ENCODE measurements at regions not wholly inside any gene's neighbourhood (a gene's known extent, or its start where the extent isn't known, plus 50 kb on each side); places are given as distances from the start of the nearest gene placed in this dataset.

DNA sequence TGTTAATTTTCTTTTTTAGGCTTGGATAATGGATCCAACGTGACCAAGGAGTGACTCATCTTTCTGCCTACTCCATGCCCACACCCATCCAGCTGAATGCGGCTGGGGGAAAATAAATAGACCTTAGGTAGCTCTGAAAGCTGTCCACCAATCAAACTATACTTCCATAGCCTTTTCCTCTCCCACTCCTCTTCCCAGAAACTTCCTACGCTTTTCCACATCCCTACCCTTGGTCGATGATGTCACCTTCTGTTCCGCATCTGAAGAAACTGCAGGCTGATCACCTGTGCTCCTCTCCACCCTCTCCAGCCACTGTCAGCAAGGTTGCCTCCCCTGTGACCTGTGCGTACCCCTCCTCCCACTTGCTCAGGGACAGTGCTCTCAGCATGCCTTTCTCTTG is 359.8 kb upstream of the KLF6 start:
- no peak for ATAC-seq
- Histone ChIP-seq H3K27me3 (ENCODE audit: control insufficient read depth, insufficient read depth) (no peaks in the 10 kb centered on the region), H3K4me1 (ENCODE audit: control insufficient read depth, insufficient read depth, low read length) (no peaks in the 10 kb centered on the region), H3K27ac (ENCODE audit: low read length) (no peak overlapping the region), H3K4me3 (ENCODE audit: low read length) (no peak overlapping the region), H3K9me3 (ENCODE audit: control insufficient read depth, low read length) (no peaks in the 10 kb centered on the region)
- 87% methylated on average over 6 of the region's 6 CpGs for WGBS
- intact Hi-C loops (cut with DNase I) = no loop called here
- no peak for DNase-seq

DNA sequence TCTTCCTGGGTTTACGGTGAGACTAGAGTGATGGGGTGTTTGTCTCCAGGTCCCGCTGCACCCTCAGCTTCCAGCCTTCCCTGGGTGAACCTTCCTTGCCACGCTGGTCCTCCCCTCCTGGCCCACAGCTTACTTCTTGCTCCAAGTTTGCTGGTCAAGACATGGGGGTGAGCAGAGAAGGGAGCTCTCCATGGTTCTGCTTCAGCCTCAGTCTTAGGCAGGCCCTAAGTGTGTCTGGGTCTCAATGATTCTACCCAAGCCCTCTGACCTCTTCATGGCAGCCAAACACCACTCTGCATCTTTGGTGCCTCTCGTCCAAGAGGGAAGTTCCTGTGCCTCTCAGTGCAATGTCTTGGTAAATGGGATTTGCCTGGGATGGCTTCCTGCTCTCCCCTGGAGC is 356.5 kb upstream of the KLF6 start:
- ATAC-seq = no peak
- intact Hi-C loops (cut with DNase I) = no loop called here
- 87% methylated on average over 4 of the region's 4 CpGs for WGBS

DNA sequence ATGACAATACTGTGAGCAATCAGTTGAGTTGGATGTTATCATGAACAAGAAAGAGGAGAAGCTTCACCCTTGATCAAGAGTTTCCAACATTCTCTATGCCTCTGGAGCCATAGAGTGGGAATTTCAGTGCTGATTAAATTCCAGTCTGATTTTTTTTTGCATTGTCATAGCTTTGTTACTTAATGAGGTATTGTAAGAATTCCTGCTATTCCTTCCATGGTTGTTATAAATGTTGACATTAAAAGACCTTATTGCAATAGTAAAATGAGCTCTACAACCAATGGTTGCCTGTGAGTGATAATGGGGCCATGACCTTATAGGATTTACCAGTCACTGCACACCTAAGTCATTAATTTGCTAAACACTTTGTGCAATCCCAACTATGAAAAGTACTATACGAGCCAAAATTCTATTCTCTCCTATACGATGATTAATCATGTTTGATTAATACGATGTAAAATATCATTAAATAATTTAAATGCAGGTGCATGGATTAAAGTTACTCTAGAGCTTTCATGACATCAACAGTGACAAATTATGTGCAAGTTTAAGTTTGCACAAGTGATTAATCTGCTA is 353.2 kb upstream of the KLF6 start:
- ATAC-seq = no peak
- intact Hi-C loops (cut with DNase I) = no loop called here

More for the DNA sequence above, 356.5 kb upstream of the KLF6 start:
- Histone ChIP-seq H3K4me3 (ENCODE audit: low read length) (no peak overlapping the region), H3K27ac (ENCODE audit: low read length) (no peak overlapping the region), H3K27me3 (ENCODE audit: control insufficient read depth, insufficient read depth) (no peaks in the 10 kb centered on the region), H3K9me3 (ENCODE audit: control insufficient read depth, low read length) (no peaks in the 10 kb centered on the region), H3K4me1 (ENCODE audit: control insufficient read depth, insufficient read depth, low read length) (no peaks in the 10 kb centered on the region)
- DNase-seq = no peak

DNA sequence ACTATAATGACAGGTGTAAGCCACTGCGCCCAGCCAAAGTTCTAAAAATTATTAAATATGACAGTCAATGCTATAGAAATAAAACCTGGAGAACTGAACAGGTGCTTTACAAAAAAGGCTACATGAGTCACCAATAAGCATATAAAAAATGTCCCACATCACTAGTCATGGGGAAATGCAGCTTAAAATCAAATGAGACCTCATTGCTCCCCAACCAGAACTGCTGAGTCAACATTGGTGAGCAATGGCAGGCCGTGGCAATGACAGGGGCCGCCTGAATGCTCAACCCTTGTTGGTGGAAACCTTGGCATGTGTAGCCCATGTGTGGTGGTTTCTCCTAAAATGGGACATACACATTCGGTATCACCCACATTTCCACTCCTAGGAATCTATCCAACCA is 352.3 kb upstream of the KLF6 start:
- H3K27me3 ChIP-seq (ENCODE audit: control insufficient read depth, insufficient read depth) = no peaks in the 10 kb centered on the region
- H3K4me1 ChIP-seq (ENCODE audit: control insufficient read depth, insufficient read depth, low read length) = peaks cover 2% of the 10 kb centered on the region
- no peak for DNase-seq
- intact Hi-C loops (cut with DNase I) = no loop called here
- no peak overlapping the region for H3K27ac ChIP-seq (ENCODE audit: low read length)
- H3K9me3 ChIP-seq (ENCODE audit: control insufficient read depth, low read length) = no peaks in the 10 kb centered on the region
- no peak for ATAC-seq
- 96% methylated on average over 4 of the region's 4 CpGs for WGBS
- H3K4me3 ChIP-seq (ENCODE audit: low read length) = no peak overlapping the region

More for the DNA sequence above, 353.2 kb upstream of the KLF6 start:
- no peaks in the 10 kb centered on the region for H3K4me1 ChIP-seq (ENCODE audit: control insufficient read depth, insufficient read depth, low read length)
- no peaks in the 10 kb centered on the region for H3K27me3 ChIP-seq (ENCODE audit: control insufficient read depth, insufficient read depth)
- H3K9me3 ChIP-seq (ENCODE audit: control insufficient read depth, low read length) = no peaks in the 10 kb centered on the region
- no peak overlapping the region for H3K27ac ChIP-seq (ENCODE audit: low read length)
- DNase-seq = no peak
- H3K4me3 ChIP-seq (ENCODE audit: low read length) = no peak overlapping the region
- 97% methylated on average over 3 of the region's 3 CpGs for WGBS

DNA sequence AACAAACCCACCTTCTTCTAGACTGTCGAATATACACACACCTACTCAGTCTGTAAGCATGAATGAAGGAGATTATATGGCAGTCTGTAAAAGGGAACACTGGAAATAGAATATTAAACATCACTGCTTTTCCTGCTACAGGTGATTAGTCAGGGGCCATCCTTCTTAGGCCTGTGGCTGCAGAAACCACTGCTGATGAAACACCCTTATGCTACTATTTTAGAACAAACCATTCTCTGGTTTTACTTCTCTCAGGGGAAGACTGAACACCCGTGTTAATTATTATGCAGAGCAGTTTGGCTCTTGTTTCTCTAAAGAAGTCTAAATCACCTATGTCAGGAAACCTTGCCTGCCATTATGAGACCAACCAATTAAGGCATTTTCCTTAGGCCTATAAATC is 351.1 kb upstream of the KLF6 start:
- intact Hi-C loops (cut with DNase I) = no loop called here
- DNase-seq = no peak
- Histone ChIP-seq H3K27me3 (ENCODE audit: control insufficient read depth, insufficient read depth) (no peaks in the 10 kb centered on the region), H3K4me3 (ENCODE audit: low read length) (no peak overlapping the region), H3K27ac (ENCODE audit: low read length) (no peak overlapping the region), H3K4me1 (ENCODE audit: control insufficient read depth, insufficient read depth, low read length) (peaks cover 6% of the 10 kb centered on the region), H3K9me3 (ENCODE audit: control insufficient read depth, low read length) (no peaks in the 10 kb centered on the region)
- ATAC-seq = no peak
- 74% methylated on average over 2 of the region's 2 CpGs for WGBS

DNA sequence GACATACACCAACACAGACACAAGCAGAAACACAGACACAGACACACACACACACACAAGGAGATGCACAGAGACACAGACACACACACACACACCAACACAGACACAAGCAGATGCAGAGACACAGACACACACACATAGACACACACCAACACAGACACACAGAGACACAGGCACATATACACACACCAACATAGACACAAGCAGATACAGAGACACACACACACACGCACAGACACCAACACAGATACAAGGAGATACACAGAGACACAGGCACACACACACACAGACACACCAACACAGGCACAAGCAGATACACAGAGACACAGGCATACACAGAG is 347.2 kb upstream of the KLF6 start:
- intact Hi-C loops (cut with DNase I) = no loop called here
- Histone ChIP-seq H3K27me3 (ENCODE audit: control insufficient read depth, insufficient read depth) (no peaks in the 10 kb centered on the region), H3K27ac (ENCODE audit: low read length) (peak overlapping the region; percentile 19), H3K4me3 (ENCODE audit: low read length) (no peak overlapping the region), H3K4me1 (ENCODE audit: control insufficient read depth, insufficient read depth, low read length) (peaks cover 8% of the 10 kb centered on the region), H3K9me3 (ENCODE audit: control insufficient read depth, low read length) (no peaks in the 10 kb centered on the region)
- ATAC-seq (peak in 1 of 2 donors; percentile 22), DNase-seq (no peak)
- WGBS = 95% methylated on average over 1 of the region's 1 CpG

DNA sequence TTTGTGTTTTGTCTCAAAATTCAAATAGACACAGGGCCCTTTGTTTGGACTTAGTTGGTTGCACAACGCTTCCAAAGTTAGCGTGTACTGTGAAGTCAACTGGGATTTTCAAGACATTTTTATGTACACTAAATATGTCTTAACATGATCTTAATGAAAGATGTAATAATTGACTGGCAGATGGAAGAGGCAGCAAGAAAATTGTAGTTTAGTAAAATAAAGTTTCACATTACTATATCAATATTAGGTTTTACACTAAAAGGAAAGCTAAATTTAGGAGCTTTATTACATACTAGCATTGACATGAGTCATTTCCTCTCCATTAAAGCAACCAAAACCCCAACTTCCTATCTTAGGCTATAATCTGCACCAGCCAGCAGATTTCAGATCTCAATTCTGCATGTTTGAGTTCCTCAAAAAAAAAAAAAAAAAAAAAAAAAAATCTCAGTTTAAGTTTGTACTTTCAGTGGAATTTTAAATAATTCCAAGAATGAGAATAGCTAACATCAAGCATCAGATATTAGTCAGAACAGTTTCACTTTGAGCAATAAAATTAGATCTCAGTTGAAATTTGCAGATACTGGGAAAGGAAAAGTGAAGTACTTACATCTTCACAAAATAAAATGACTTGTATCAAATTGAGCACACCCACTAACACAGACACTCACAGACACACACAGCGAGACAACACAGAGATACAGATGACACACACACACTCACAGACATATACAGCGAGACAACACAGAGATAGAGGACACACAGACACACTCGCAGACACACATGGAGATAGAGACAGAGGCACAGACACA is 346.6 kb upstream of the KLF6 start:
- Histone ChIP-seq H3K4me3 (ENCODE audit: low read length) (no peak overlapping the region), H3K4me1 (ENCODE audit: control insufficient read depth, insufficient read depth, low read length) (peaks cover 8% of the 10 kb centered on the region)
- intact Hi-C loops (cut with DNase I) = no loop called here

DNA sequence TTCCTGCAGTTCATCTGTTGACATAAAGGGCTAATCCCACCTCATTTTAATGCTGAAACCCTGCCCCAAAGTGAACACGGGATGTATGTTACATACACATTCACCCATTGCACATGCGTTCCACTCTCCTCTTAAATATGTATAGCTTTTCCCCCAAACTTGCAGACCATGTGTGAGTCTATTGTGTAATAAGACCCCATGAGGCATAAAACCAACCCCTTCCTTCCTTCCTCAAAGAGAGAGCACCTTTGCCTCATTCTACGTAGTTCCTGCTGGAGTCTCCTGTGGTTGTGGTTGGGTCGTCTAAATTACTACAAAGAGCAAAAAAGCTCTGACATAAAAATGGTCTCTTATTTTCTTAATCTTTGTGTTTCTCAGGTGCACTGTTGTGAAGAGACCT is 345.7 kb upstream of the KLF6 start:
- peaks cover 8% of the 10 kb centered on the region for H3K4me1 ChIP-seq (ENCODE audit: control insufficient read depth, insufficient read depth, low read length)
- H3K27me3 ChIP-seq (ENCODE audit: control insufficient read depth, insufficient read depth) = no peaks in the 10 kb centered on the region
- no peak overlapping the region for H3K4me3 ChIP-seq (ENCODE audit: low read length)
- ATAC-seq (no peak), DNase-seq (no peak)
- H3K9me3 ChIP-seq (ENCODE audit: control insufficient read depth, low read length) = no peaks in the 10 kb centered on the region
- 72% methylated on average over 4 of the region's 4 CpGs for WGBS
- no peak overlapping the region for H3K27ac ChIP-seq (ENCODE audit: low read length)
- intact Hi-C loops (cut with DNase I) = no loop called here

More for the DNA sequence above, 346.6 kb upstream of the KLF6 start:
- 53% methylated on average over 5 of the region's 5 CpGs for WGBS
- DNase-seq (no peak), ATAC-seq (peak; percentile 78 to 82)
- H3K27me3 ChIP-seq (ENCODE audit: control insufficient read depth, insufficient read depth) = no peaks in the 10 kb centered on the region
- H3K27ac ChIP-seq (ENCODE audit: low read length) = peak overlapping the region; percentile 19
- no peaks in the 10 kb centered on the region for H3K9me3 ChIP-seq (ENCODE audit: control insufficient read depth, low read length)

DNA sequence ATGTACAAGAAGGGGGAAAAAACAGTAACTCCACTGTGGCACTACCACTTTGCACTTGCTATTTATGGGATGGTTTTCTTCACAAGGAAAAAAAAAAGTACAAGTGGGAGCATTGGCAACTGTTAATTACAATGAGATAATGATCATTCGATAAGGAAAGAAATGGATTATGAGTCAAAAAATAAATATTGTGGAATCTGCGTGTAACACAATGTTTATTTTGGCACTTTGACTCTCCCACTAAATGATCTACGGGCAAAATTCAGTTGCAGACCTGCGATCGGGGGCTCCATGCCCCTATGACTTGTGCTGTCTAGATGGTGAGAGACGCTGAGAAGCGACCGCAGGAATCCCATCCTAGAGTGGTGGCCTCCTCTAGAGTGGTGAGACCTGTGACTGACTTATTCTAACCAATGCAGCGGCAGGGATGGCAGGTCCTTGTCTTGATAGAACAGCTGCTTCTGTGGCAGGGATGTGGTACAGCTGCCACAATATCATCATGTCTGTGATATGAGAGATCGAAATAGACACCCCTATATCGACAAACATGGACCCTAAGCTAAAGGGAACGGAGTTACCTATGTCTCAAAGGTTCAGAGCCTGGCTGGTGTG is 345.0 kb upstream of the KLF6 start:
- DNase-seq (no peak), ATAC-seq (no peak)
- H3K27me3 ChIP-seq (ENCODE audit: control insufficient read depth, insufficient read depth) = no peaks in the 10 kb centered on the region
- no peak overlapping the region for H3K4me3 ChIP-seq (ENCODE audit: low read length)
- H3K27ac ChIP-seq (ENCODE audit: low read length) = no peak overlapping the region
- WGBS = 86% methylated on average over 12 of the region's 12 CpGs
- H3K9me3 ChIP-seq (ENCODE audit: control insufficient read depth, low read length) = no peaks in the 10 kb centered on the region
- peaks cover 8% of the 10 kb centered on the region for H3K4me1 ChIP-seq (ENCODE audit: control insufficient read depth, insufficient read depth, low read length)
- intact Hi-C loops (cut with DNase I) = no loop called here

DNA sequence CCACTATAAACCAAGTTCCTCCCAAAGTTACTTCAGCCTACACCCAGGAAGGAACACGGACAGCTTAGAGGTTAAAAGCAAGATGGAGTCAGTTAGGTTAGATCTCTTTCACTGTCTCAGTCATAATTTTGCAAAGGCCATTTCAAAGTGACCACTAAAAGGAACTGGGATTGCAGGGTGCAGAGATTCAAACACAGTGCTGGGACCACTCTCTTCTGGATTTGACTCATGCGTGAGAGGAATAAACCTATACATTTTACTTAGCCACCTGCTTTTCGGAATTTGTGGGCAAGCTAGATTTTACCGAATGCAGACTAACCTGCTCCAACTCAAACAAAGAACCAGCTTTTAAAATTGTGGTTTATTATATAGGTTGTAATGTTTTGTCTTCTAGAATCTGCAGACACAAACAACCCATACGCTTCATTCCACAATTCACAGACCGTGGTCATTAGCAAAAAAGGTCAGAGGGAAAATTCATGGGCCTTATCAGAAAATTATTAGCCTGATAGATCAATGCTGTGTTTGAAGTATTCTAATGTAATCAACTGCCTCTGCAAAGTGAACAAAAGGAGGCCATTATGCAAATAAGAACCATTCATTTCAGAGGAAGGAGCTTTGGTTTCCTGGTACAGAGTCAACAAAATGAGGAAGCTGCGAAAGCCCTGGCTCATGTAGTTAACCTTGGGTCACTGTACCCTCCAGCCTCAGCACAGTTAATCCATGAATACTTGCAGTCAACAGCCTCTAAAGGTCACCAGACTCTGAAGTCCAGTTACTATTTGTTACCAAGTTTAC is 342.7 kb upstream of the KLF6 start:
- Histone ChIP-seq H3K4me1 (ENCODE audit: control insufficient read depth, insufficient read depth, low read length) (peaks cover 8% of the 10 kb centered on the region), H3K4me3 (ENCODE audit: low read length) (no peak overlapping the region), H3K9me3 (ENCODE audit: control insufficient read depth, low read length) (peaks cover 3% of the 10 kb centered on the region), H3K27me3 (ENCODE audit: control insufficient read depth, insufficient read depth) (no peaks in the 10 kb centered on the region), H3K27ac (ENCODE audit: low read length) (no peak overlapping the region)
- ATAC-seq (peak; percentile 53 to 75), DNase-seq (no peak)
- whole genome bisulfite sequencing = 85% methylated on average over 7 of the region's 7 CpGs
- intact Hi-C loops (cut with DNase I) = no loop called here

DNA sequence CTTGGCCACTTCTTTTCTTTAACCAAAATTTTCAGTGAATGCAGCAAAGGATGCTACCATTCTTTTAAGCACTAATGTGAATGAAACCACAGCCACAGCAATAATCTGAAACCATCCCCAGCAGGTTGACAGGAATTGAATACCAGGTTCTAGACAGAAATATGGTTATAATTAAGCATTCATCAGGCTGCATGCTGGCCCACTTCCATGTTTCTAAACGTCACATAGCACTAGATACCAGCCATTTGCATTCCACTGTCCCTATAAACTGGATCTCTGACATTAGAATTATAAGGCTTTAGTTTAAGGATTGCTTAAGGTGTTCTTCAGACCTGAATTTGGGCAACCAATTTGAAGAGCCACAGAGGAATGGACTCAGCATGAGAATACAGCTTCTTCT is 340.8 kb upstream of the KLF6 start:
- Histone ChIP-seq H3K4me1 (ENCODE audit: control insufficient read depth, insufficient read depth, low read length) (peaks cover 2% of the 10 kb centered on the region), H3K4me3 (ENCODE audit: low read length) (no peak overlapping the region), H3K27me3 (ENCODE audit: control insufficient read depth, insufficient read depth) (no peaks in the 10 kb centered on the region), H3K27ac (ENCODE audit: low read length) (no peak overlapping the region), H3K9me3 (ENCODE audit: control insufficient read depth, low read length) (peaks cover 3% of the 10 kb centered on the region)
- no peak for DNase-seq
- WGBS = 86% methylated on average over 1 of the region's 1 CpG
- ATAC-seq = no peak
- intact Hi-C loops (cut with DNase I) = no loop called here
